HG03039 (cell line): ENCODE measurements at regions not wholly inside any gene's neighbourhood (a gene's known extent, or its start where the extent isn't known, plus 50 kb on each side); places are given as distances from the start of the nearest gene placed in this dataset.

Experiments
- ATAC-seq: cut with Tn5 transposase; IDR thresholded peaks from one replicate; pipeline ENCODE4 v1.9.1; 2021; ENCODE audit warnings: mild to moderate bottlenecking, moderate library complexity; ENCODE audit not compliant: unreplicated experiment

- no peak for ATAC-seq
These were observed 144.4 kb downstream of the ZIC5 start for GRCh38 chr13:99827011-99827772.

GRCh38 chr13:99823961-99824360 lies 147.6 kb downstream of the ZIC5 start:
- no peak for ATAC-seq

GRCh38 chr13:99822820-99823219 lies 148.7 kb downstream of the ZIC5 start:
- no peak for ATAC-seq

- no peak for ATAC-seq
These were observed 149.8 kb downstream of the ZIC5 start for GRCh38 chr13:99821741-99822140.

GRCh38 chr13:99819967-99820366 lies 151.6 kb downstream of the ZIC5 start:
- no peak for ATAC-seq

GRCh38 chr13:99816321-99816720 lies 155.2 kb downstream of the ZIC5 start:
- no peak for ATAC-seq

- ATAC-seq, result no peak
These were observed 158.1 kb downstream of the ZIC5 start for GRCh38 chr13:99813336-99814095.

- ATAC-seq, result no peak
These were observed 158.9 kb downstream of the ZIC5 start for GRCh38 chr13:99812625-99813024.

- ATAC-seq, result no peak
These were observed 160.4 kb downstream of the ZIC5 start for GRCh38 chr13:99811067-99811700.

- ATAC-seq, result no peak
These were observed 161.6 kb downstream of the ZIC5 start for GRCh38 chr13:99809926-99810325.

- no peak for ATAC-seq
These were observed 162.1 kb downstream of the ZIC5 start for GRCh38 chr13:99809496-99809895.

- ATAC-seq, result no peak
These were observed 162.8 kb downstream of the ZIC5 start for GRCh38 chr13:99808786-99809185.

- no peak for ATAC-seq
These were observed 164.9 kb downstream of the ZIC5 start for GRCh38 chr13:99806671-99807070.

GRCh38 chr13:99805361-99805760 lies 166.2 kb downstream of the ZIC5 start:
- ATAC-seq, result no peak

- no peak for ATAC-seq
These were observed 168.4 kb downstream of the ZIC5 start for GRCh38 chr13:99803141-99803540.

- no peak for ATAC-seq
These were observed 169.2 kb downstream of the ZIC5 start for GRCh38 chr13:99802416-99802815.

GRCh38 chr13:99800951-99801350 lies 170.6 kb downstream of the ZIC5 start:
- no peak for ATAC-seq

- ATAC-seq, result no peak
These were observed 171.6 kb downstream of the ZIC5 start for GRCh38 chr13:99800011-99800410.

- ATAC-seq, result no peak
These were observed 172.8 kb downstream of the ZIC5 start for GRCh38 chr13:99798756-99799155.

GRCh38 chr13:99797691-99798090 lies 173.9 kb downstream of the ZIC5 start:
- no peak for ATAC-seq

- ATAC-seq, result no peak
These were observed 175.3 kb downstream of the ZIC5 start for GRCh38 chr13:99796175-99796819.
